CD4-positive, alpha-beta T cell treated with Interleukin-2 at 100 ng/mL for 4 hours (primary cell): ENCODE measurements at regions not wholly inside any gene's neighbourhood (a gene's known extent, or its start where the extent isn't known, plus 50 kb on each side); places are given as distances from the start of the nearest gene placed in this dataset.
A peak's percentile ranks its signal among the peaks of the same experiment; 100 is the strongest.
"Not testable (repeated sequence)": the region's sequence is repeated elsewhere in the genome, so short reads cannot be mapped to it uniquely, and the experiment has no call there.

Experiments used
- DNase-seq: peaks from one replicate; pipeline ENCODE4 v3.0.0-alpha.2; 2020; ENCODE audit warnings: low spot score

- DNase-seq = peak; percentile 14
Observed at GRCh38 chr2:181790716-181791649, 100.5 kb upstream of the ITPRID2 start.

- DNase-seq = no peak
Observed at GRCh38 chr2:181792906-181793305, 98.6 kb upstream of the ITPRID2 start.

DNA sequence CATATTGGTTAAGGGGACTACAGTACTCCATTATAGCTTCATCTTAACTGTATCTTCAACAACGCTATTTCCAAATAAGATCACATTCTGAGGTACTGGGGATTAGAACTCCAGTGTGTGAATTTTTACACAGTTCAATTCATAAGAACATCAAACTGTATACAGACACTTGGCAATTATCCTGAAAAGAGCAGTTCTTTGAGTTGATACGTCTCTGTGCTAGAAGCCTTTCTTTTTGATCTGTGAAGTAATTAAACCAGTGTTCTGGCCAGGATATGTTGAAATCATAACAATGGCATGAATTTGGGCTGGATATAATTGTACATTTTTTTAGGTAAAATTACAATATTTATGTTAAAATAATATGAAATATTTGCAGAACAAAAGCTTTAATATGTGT, 93.5 kb upstream of the ITPRID2 start:
- DNase-seq = no peak

DNA sequence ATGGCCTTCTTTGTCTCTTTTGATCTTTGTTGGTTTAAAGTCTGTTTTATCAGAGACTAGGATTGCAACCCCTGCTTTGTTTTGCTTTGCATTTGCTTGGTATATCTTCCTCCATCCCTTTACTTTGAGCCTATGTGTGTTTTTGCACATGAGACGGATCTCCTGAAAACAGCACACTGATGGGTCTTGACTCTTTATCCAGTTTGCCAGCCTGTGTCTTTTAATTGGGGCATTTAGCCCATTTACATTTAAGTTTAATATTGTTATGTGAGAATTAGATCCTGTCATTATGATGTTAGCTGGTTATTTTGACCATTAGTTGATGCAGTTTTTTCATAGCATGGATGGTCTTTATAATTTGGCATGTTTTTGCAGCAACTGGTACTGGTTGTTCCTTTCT, 89.2 kb upstream of the ITPRID2 start:
- not testable (repeated sequence) for DNase-seq

- DNase-seq = not testable (repeated sequence)
Observed at GRCh38 chr2:181803903-181804799, 87.4 kb upstream of the ITPRID2 start.

DNA sequence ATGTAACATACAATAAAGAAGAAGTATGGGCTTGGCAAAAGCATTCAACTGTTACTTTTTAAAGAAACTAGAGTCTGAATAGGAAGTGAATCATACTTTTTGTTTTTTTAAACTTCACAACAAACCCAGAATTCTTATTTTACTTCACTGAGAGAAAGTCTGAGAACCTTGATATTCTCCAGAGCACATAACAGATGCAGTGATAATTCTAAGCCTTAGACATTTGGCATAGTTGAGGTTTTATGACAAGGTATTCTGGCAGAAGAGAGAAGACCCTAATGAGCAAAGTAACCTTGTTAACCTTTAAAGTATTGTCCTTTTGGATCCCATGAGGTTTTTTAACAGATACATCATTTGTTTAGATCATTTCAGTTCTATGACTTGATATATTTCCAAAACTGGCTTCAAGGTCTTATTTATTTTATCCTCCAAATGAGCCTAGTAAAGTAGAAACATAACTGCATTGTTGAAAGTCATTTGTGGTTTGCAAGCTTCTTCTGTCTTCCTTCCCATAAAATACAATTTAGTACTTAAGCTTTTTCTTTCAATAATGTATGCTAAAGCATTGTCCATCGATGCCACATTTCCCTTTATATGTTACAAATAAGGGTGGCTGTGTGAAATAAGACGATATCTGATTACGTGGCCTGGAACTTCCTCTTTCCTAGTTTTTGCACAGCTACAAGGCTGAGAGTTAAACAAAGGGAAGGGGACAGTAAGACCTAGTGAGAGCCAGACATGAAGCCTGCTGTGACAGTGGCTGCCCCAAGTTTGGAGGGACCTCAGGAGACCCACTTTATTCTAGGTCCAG, 86.1 kb upstream of the ITPRID2 start:
- DNase-seq = no peak

DNA sequence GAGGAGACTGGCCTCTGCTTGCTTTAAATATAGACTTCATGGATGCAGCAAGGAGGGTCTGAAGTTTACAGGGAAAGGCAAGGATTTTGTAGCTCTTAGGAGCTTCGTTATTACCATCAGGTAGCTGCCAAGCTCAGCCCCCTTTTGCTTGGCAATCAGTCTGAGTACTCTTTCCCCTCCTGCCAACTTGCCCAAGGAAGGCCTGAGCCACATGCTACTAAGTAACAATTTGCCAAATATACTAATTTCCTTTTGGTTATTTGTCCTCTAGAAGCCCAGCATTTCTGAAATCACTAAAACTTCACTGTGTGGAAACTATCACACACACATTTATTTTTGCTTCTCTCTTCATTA, 85.5 kb upstream of the ITPRID2 start:
- no peak for DNase-seq

- no peak for DNase-seq
Observed at GRCh38 chr2:181807526-181807925, 84.0 kb upstream of the ITPRID2 start.

DNA sequence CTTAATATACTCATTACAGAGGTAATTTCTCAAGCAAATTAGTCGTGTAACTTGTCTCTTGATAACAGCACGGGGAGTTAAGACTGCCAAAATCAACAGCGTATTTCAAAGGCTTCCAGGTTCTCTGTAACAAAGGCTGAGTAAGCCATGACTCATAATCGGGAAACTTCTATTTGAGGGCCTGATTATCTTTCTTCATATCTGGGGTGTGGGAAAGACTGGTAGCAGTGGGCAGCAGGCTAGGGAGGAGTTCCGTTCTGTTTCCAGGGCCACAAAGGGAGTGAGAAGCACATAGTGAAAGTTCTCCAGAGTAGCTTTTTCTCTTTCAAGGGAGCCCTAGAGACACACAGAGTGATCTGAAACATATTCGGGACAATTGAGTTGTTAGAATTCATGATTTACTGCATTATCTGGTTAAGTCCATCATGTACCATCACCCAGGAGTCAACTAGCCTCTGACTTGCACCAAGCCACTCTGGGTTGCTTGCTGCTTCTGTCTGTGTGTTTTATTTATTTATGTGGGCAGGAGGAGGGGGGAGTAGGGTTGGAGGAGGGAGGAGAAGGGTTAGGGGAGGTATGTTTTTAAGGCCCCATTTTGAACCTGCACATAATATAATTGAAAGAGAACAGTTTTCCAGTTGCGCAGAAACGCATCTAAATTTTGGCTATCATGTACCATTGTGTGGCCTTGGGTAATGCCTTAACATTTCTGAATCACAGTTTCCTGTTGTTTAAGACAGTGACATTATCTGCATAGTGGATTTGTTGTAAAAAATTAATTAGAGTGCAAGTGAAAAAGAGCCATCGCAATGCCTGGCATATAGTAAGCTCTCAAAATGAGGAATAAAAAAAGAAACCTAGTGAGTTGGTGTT, 80.5 kb upstream of the ITPRID2 start:
- DNase-seq = peak; percentile 15

- DNase-seq = no peak
Observed at GRCh38 chr2:181812106-181812743, 79.3 kb upstream of the ITPRID2 start.

- DNase-seq = no peak
Observed at GRCh38 chr2:181814057-181814491, 77.5 kb upstream of the ITPRID2 start.

DNA sequence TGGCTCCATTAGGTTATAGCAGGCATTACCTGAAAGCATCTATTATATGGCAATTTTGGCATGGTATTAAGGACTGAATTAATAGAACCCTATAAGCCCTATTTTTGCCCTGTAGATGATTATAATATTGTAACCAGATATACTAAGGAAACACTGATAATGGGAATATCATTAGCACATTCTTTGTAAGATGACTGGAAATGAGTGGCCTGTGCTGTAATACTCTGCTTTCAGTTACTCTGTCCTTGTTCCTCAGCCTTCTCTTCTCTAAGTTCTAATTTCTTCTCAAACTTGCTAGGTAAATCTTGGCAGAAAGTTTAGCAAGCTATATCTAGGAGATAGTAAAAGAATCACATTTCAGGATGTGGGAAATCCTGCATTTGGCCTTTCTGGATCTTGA, 74.0 kb upstream of the ITPRID2 start:
- no peak for DNase-seq

GRCh38 chr2:181818058-181818680, 73.4 kb upstream of the ITPRID2 start:
- no peak for DNase-seq

- DNase-seq = no peak
Observed at GRCh38 chr2:181818840-181819239, 72.7 kb upstream of the ITPRID2 start.

DNA sequence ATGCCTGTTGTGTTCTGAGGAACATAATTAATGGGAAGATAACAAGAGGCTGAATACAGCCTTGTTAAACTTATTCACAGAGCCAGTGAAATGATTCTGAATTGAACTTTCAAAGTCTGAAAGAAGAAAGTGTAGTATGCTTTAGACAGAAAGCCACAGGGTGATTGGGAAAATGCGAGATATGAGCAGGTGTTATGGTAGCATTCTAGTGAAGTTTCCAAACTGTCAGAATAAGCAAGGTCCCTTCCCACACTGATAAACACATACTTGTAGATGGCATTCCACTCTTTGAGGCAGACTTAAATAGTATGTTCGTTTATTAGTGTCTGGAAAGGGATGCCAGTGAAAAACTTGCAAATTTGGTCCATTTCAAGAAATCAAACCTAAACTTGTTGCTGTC, 70.5 kb upstream of the ITPRID2 start:
- DNase-seq = no peak

- no peak for DNase-seq
Observed at GRCh38 chr2:181822097-181822496, 69.4 kb upstream of the ITPRID2 start.

DNA sequence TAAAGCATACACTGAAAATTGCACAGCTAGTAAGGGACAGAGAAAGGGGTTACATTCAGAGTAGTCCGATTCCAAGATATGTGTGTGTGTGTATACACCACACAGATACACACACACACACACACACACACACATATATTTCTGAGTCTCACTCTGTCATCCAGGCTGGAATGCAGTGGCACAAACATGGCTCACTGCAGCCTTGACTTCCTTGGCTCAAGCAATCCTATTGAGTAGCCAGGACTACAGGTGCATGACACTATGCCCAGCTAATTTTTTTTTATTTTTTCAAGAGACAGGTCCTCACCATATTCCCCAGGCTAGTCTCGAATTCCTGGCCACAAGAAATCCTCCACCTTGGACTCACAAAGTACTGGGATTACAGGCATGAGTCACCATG, 68.1 kb upstream of the ITPRID2 start:
- DNase-seq = no peak

DNA sequence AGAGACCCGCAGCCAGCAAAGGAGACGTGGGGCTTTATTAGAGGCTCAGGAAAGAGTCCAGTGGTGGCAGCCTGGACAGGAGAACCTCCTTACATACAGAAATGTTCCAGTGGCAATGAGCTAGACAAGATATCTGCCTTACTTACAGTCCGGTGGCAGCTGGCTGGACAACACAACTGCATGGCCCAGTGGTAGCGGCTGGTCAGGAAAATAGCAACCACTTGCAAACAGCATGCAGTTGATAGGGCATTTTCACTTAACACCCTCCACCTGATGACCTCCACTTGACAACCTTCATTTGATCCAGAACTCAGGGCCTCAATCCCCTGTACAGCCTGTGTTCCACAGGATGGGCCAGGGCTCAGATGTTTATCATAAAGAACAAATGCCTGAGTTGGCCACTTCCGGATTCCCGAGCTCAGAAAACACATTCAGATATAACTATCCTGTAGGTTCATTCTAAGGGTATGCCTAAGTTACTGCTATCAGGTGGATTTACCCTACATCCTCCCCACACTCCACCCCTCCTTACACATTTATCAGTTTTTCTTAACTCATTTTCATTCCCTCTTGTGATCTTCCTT, 63.3 kb upstream of the ITPRID2 start:
- DNase-seq = no peak

GRCh38 chr2:181829230-181829629, 62.3 kb upstream of the ITPRID2 start:
- no peak for DNase-seq

DNA sequence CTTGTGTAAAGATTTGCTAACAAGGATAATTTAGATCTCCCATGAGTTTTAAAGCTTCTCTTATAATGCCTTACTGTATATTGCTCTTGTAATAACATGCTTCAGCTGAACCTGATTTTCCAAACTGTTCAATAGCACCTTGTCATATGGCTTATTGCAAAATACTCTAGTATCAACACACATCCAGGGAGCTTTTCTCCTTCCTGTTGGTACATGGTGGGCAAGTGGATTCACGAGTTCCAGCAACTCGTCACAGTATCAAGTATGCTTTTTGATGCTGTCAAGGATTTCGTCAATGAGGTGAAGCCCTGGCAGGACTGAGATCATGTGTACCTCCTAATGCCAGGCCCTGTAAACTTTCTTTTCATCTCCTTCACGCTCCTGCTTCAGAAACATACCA, 59.5 kb upstream of the ITPRID2 start:
- DNase-seq = no peak
